Liver (tissue), 8 donors: ENCODE measurements at regions not wholly inside any gene's neighbourhood (a gene's known extent, or its start where the extent isn't known, plus 50 kb on each side); places are given as distances from the start of the nearest gene placed in this dataset.

Experiments used
- DNase-seq: peaks from one replicate; pipeline ENCODE4 v3.0.0-alpha.2; 2017; ENCODE audit warnings: low spot score
- H3K27ac ChIP-seq, 2 donors: one replicate each; pipeline ENCODE4 v1.7.0; 2013; ENCODE audit warnings: inconsistent platforms in 2 of 2, low read length in 2 of 2, control low read depth in 1 of 2, low read depth in 1 of 2, mild to moderate bottlenecking in 1 of 2
- H3K27me3 ChIP-seq, 4 donors: one replicate each; pipeline versions ENCODE4 v1.6.1 to v1.7.0; 2013; ENCODE audit warnings: low read length in 3 of 4, inconsistent platforms in 1 of 4, mild to moderate bottlenecking in 1 of 4, moderate library complexity in 1 of 4; ENCODE audit not compliant: control insufficient read depth in 4 of 4, insufficient read depth in 4 of 4
- H3K36me3 ChIP-seq, 4 donors: one replicate each; pipeline versions ENCODE4 v1.6.1 to v1.7.0; 2013; ENCODE audit warnings: low read length in 3 of 4, mild to moderate bottlenecking in 3 of 4, low read depth in 1 of 4, moderate library complexity in 1 of 4; ENCODE audit not compliant: control insufficient read depth in 4 of 4, insufficient read depth in 3 of 4
- H3K4me1 ChIP-seq, 4 donors: one replicate each; pipeline versions ENCODE4 v1.6.1 to v1.7.0; 2013; ENCODE audit warnings: low read length in 3 of 4, mild to moderate bottlenecking in 3 of 4, moderate library complexity in 1 of 4; ENCODE audit not compliant: control insufficient read depth in 4 of 4, insufficient read depth in 4 of 4
- H3K4me3 ChIP-seq, 3 donors: one replicate each; pipeline versions ENCODE4 v1.6.1 to v1.7.0; 2013; ENCODE audit warnings: low read length in 3 of 3, control low read depth in 1 of 3, low read depth in 1 of 3, mild to moderate bottlenecking in 1 of 3
- H3K9ac ChIP-seq, 2 donors: one replicate each; pipeline ENCODE4 v1.7.0; 2013; ENCODE audit warnings: low read length in 2 of 2, mild to moderate bottlenecking in 2 of 2, moderate library complexity in 2 of 2, control low read depth in 1 of 2, low read depth in 1 of 2
- H3K9me3 ChIP-seq, 4 donors: one replicate each; pipeline versions ENCODE4 v1.6.1 to v1.7.0; 2013; ENCODE audit warnings: low read length in 3 of 4; ENCODE audit not compliant: control insufficient read depth in 4 of 4
- ATF3 ChIP-seq: IDR thresholded peaks from 2 replicates; pipeline ENCODE4 v1.6.1; 2016; ENCODE audit warnings: antibody characterized with exemption
- CTCF ChIP-seq: fragments of 150-350 bp; IDR thresholded peaks from 2 replicates; pipeline ENCODE4 v1.5.1; 2017; ENCODE audit warnings: improper control_type of control experiment, low read depth, low read length; ENCODE audit not compliant: missing input control
- FOXA2 ChIP-seq: IDR thresholded peaks from 2 replicates; pipeline ENCODE4 v1.6.1; 2016; ENCODE audit warnings: antibody characterized with exemption
- GABPA ChIP-seq, 2 donors: IDR thresholded peaks in 1 of 2; conservative IDR thresholded peaks in 1 of 2; 2 replicates each; pipeline ENCODE4 v1.6.1; 2016; ENCODE audit warnings: antibody characterized with exemption in 2 of 2, mild to moderate bottlenecking in 1 of 2, moderate library complexity in 1 of 2
- HNF4A ChIP-seq, 2 donors: conservative IDR thresholded peaks; 2 replicates each; pipeline ENCODE4 v1.6.1; 2016; ENCODE audit warnings: antibody characterized with exemption in 2 of 2, mild to moderate bottlenecking in 2 of 2
- MAX ChIP-seq: IDR thresholded peaks from 2 replicates; pipeline ENCODE4 v1.6.1; 2016; ENCODE audit warnings: antibody characterized with exemption
- NR2F2 ChIP-seq: IDR thresholded peaks from 2 replicates; pipeline ENCODE4 v1.6.1; 2016; ENCODE audit warnings: antibody characterized with exemption
- RAD21 ChIP-seq, 2 donors: IDR thresholded peaks; 2 replicates each; pipeline ENCODE4 v1.6.1; 2016; ENCODE audit warnings: antibody characterized with exemption in 2 of 2, mild to moderate bottlenecking in 2 of 2
- REST ChIP-seq: IDR thresholded peaks from 2 replicates; pipeline ENCODE4 v1.6.1; 2016; ENCODE audit warnings: antibody characterized with exemption, mild to moderate bottlenecking
- YY1 ChIP-seq: IDR thresholded peaks from 2 replicates; pipeline ENCODE4 v1.6.1; 2016; ENCODE audit warnings: antibody characterized with exemption, mild to moderate bottlenecking
- ZBTB33 ChIP-seq: IDR thresholded peaks from 2 replicates; pipeline ENCODE4 v1.6.1; 2016; ENCODE audit warnings: antibody characterized with exemption
- WGBS: extraction: QIAGEN DNeasy Blood & Tissue Kit; methylation state at CpG from one replicate; pipeline ENCODE4 v1.1.7; 2013; 5-methylcytosine and 5-hydroxymethylcytosine counted together
- donor health status: healthy.
- donor health status: healthy.
- donor health status: healthy.
- donor health status: healthy.
- donor health status: healthy.

GRCh38 chr2:217570394-217570793, 432.4 kb downstream of the TNS1 start (continued):
- TF ChIP-seq REST = no peak

GRCh38 chr2:217568289-217568971, 434.4 kb downstream of the TNS1 start:
- H3K4me3 ChIP-seq = no peak overlapping the region
- H3K9me3 ChIP-seq = no peaks in the 10 kb centered on the region
- H3K4me1 ChIP-seq = no peaks in the 10 kb centered on the region
- no peak overlapping the region for H3K27ac ChIP-seq
- no peaks in the 10 kb centered on the region for H3K27me3 ChIP-seq
- DNase-seq = no peak
- 66% methylated on average over 3 of the region's 3 CpGs for WGBS
- no peak for TF ChIP-seq ZBTB33
- no peak for TF ChIP-seq CTCF
- TF ChIP-seq RAD21 (IDR thresholded peaks at IDR 0.05) = no peak
- TF ChIP-seq ATF3 = no peak
- TF ChIP-seq MAX = no peak
- no peak for TF ChIP-seq GABPA (IDR thresholded peaks at IDR 0.05 in 1 of 2, conservative IDR thresholded peaks at IDR 0.05 in 1 of 2)
- no peak for TF ChIP-seq HNF4A (conservative IDR thresholded peaks at IDR 0.05)
- TF ChIP-seq FOXA2 = no peak
- TF ChIP-seq NR2F2 = no peak
- no peak overlapping the region for H3K9ac ChIP-seq
- no peaks in the 10 kb centered on the region for H3K36me3 ChIP-seq

- no peaks in the 10 kb centered on the region for H3K4me1 ChIP-seq
- 79% methylated on average over 3 of the region's 3 CpGs for WGBS
- H3K27me3 ChIP-seq = no peaks in the 10 kb centered on the region
- no peak overlapping the region for H3K27ac ChIP-seq
- peaks cover 0 to 6% (median 0%) of the 10 kb centered on the region in 4 donors for H3K9me3 ChIP-seq
- H3K36me3 ChIP-seq = no peaks in the 10 kb centered on the region
- no peak for DNase-seq
- H3K4me3 ChIP-seq = no peak overlapping the region
- H3K9ac ChIP-seq = no peak overlapping the region
- TF ChIP-seq ATF3 (no peak), YY1 (no peak), GABPA (IDR thresholded peaks at IDR 0.05 in 1 of 2, conservative IDR thresholded peaks at IDR 0.05 in 1 of 2) (no peak), RAD21 (IDR thresholded peaks at IDR 0.05) (no peak), ZBTB33 (no peak), NR2F2 (no peak)
Measured at GRCh38 chr2:217563565-217563964, 439.2 kb downstream of the TNS1 start.
